ENCODE measurements at regions not wholly inside any gene's neighbourhood (a gene's known extent, or its start where the extent isn't known, plus 50 kb on each side); places are given as distances from the start of the nearest gene placed in this dataset.

DNA sequence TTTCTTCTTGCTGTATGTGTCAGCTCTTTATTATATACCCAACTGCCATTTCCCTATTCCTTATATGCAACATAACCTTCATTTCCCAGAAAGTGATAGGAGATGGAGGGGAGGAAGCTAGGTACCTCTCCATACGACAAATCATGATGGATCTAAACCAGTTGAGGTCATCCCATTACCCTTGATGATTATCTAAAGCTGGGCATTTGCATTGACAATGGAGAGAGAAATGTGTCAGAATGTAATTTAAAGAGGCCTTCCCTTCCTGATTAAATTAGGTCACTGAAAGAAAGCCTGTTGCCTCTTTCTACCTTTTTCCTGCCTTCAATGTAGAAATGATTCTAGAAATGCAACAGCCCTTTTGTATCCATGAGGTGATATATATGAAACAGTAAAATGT, 81.9 kb downstream of the SUCNR1 start:
- TF ChIP-seq, protein P1, sequence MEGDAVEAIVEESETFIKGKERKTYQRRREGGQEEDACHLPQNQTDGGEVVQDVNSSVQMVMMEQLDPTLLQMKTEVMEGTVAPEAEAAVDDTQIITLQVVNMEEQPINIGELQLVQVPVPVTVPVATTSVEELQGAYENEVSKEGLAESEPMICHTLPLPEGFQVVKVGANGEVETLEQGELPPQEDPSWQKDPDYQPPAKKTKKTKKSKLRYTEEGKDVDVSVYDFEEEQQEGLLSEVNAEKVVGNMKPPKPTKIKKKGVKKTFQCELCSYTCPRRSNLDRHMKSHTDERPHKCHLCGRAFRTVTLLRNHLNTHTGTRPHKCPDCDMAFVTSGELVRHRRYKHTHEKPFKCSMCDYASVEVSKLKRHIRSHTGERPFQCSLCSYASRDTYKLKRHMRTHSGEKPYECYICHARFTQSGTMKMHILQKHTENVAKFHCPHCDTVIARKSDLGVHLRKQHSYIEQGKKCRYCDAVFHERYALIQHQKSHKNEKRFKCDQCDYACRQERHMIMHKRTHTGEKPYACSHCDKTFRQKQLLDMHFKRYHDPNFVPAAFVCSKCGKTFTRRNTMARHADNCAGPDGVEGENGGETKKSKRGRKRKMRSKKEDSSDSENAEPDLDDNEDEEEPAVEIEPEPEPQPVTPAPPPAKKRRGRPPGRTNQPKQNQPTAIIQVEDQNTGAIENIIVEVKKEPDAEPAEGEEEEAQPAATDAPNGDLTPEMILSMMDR (IDR thresholded peaks at IDR 0.05; ENCODE audit: low read length), result no peak
- TF ChIP-seq EZH2phosphoT487 (IDR thresholded peaks at IDR 0.05; ENCODE audit: low read length) (no peak), EZH2 (optimal IDR thresholded peaks at IDR 0.05; ENCODE audit: low read depth, low read length) (no peak)

Measured in MM.1S (cell line).